ENCODE measurements at regions not wholly inside any gene's neighbourhood (a gene's known extent, or its start where the extent isn't known, plus 50 kb on each side); places are given as distances from the start of the nearest gene placed in this dataset.
"Not testable (repeated sequence)": the region's sequence is repeated elsewhere in the genome, so short reads cannot be mapped to it uniquely, and the experiment has no call there.

DNA sequence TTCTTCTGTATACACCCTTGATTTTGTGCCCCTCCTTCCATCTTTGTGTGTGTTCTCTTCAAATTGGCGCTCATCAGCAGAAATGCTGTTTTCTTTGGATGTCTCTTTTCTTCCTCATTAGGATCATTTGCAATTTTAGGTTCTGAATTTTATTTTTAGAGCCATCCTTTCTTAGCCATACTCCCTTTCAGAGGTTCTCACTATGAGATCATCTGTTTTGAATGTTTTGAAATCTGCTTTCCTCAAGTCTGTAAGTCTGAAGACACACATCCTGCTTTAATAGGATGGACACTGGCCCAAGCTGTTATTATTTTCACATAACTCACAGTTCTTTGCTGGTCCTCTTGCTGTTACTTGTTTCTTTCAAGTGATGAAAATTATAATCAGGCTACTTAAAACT is 124.8 kb downstream of the BDH1 start:
- DNase-seq (ENCODE audit: low read depth), result peak; percentile 48

GRCh38 chr3:197430502-197430901 is 125.3 kb downstream of the BDH1 start:
- DNase-seq (ENCODE audit: low read depth), result no peak

- no peak for DNase-seq (ENCODE audit: low read depth)
Observed at GRCh38 chr3:197428952-197429351, 126.8 kb downstream of the BDH1 start.

- DNase-seq (ENCODE audit: low read depth), result peak; percentile 28
Observed at GRCh38 chr3:197428117-197428801, 127.5 kb downstream of the BDH1 start.

DNA sequence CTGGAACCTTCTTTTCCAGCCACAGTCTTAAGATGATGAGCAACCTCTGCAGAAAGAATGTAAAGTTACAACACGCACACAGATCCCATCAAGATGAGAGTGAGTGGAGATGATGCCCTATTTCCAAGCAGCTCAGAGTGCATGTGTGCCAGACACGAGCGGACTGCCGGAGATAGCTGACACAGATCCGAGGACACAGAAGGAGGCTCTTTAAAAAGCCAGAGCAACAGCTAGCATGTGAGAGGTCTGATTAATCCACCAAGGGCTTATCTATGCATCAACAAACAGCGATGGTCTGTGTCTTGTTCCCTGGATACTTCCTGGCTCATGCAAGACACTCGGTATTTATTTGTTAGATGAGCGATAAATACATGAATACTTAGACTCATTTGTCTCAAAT is 128.6 kb upstream of the DLG1 start:
- DNase-seq (ENCODE audit: low read depth), result no peak

- DNase-seq (ENCODE audit: low read depth), result no peak
Observed at GRCh38 chr3:197426121-197426566, 127.7 kb upstream of the DLG1 start.

GRCh38 chr3:197425485-197426120 is 127.2 kb upstream of the DLG1 start:
- DNase-seq (ENCODE audit: low read depth), result no peak

- DNase-seq (ENCODE audit: low read depth), result no peak
Observed at GRCh38 chr3:197424674-197425484, 126.5 kb upstream of the DLG1 start.

DNA sequence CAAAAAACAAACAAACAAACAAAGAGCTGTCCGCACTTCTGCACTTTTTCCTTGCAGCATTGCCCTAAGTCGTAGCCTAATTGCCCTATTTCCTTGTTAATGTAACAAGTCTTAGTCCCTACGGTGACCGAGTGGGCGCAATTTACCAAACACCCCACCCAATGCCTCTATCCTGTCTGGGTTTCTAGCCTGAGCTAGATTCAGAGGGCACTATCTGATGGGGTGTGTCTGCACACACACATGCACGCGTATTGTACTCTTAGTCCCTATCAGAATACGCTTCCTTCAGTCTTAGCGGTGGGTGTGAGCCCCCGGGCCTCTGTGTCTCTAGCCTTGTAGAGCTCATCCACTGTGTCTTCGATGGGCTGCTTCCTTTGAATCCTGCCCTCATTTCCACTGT is 125.9 kb upstream of the DLG1 start:
- DNase-seq (ENCODE audit: low read depth), result no peak

DNA sequence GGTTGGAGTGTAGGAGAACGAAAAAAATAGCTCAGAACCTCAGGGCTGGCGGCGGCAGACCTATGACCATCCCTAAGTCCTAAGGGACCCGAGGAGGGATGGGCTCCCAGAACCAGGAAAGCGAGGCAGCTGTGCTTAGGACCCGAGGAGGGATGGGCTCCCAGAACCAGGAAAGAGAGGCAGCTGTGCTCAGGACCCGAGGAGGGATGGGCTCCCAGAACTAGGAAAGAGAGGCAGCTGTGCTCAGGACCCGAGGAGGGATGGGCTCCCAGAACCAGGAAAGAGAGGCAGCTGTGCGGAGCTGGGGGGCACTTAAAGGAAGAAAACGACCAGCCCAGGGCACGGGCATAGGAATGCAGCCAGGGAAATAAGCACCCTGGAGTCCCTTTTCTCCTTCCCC is 125.0 kb upstream of the DLG1 start:
- no peak for DNase-seq (ENCODE audit: low read depth)

DNA sequence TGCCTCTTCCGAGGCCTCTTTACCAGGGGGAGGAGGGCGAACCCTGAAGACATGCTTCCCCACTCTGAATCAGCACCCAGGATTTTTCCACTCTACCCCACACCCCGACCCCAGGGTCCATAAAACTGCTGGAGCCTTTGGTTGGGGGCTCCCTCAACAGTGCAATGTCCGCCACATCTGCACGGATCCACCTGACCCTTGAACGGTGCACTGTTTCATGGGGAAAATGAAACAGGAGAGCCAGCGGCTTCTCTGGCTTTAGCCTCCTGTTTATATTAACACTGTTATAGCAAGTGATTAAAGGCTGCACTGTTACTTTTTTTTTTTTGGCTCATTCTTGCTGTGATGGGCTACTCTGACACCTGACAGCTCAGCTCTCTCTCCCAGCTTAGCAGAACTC is 124.1 kb upstream of the DLG1 start:
- no peak for DNase-seq (ENCODE audit: low read depth)

GRCh38 chr3:197421021-197421420 is 122.6 kb upstream of the DLG1 start:
- DNase-seq (ENCODE audit: low read depth), result no peak

DNA sequence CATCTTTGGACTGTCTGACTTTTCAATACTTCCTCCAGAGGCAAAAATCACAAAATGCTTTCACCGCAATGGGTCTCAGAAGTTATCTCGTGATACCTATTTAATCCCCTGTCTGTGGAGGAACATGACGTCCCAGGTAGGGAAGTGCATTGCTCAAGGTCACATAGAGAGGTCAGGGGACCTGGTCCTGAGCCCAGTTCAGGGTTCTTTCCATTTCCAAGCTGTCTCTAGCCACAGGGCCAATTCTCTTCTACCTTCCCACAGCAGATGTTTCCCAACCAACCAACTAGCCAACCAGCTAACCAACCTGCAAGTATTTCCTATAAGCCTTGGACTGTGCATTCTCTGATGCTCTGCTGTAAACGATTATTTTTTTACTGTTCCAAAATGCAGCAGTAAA is 122.2 kb upstream of the DLG1 start:
- DNase-seq (ENCODE audit: low read depth), result no peak

DNA sequence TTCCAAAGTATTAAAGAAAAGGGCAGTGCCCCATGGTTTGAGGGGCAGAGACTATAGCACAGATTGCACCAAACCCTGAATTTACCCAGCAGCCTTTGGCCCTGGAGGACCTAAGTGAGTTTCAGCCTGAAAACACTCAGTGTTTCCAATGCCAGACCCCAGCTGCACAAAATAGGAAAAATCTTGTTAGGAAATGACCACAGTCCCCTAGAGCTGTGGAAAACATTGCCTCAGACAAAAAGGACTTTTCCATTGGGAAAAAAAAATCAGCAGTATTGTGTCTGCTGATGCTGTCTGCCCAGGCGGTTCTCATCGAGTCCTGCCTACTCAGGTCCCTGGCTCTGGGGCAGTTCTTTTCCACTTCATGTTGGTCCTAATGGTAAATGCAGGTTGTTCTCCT is 121.7 kb upstream of the DLG1 start:
- no peak for DNase-seq (ENCODE audit: low read depth)

GRCh38 chr3:197419696-197420095 is 121.3 kb upstream of the DLG1 start:
- DNase-seq (ENCODE audit: low read depth), result no peak

- no peak for DNase-seq (ENCODE audit: low read depth)
Observed at GRCh38 chr3:197417911-197418618, 119.7 kb upstream of the DLG1 start.

DNA sequence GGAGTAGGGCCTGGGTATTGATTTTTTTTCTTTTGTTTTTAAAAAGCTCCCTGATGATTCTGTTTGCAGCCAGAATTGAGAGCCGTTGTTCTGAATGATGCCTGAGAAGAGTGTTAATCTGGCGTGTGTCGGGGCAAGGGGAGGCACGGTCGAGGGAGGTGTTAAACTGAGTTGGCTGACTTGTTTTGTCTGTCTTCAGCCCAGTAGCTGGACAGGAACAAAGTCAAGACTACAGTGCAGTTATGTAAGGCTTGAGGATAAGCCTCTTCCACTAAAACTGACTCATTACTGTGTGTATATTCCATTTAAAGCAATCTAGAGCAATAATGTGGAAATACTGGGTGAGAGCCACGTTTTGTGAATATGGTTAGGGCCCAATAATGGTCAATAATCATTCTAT is 119.0 kb upstream of the DLG1 start:
- DNase-seq (ENCODE audit: low read depth), result no peak

GRCh38 chr3:197411899-197412298 is 113.5 kb upstream of the DLG1 start:
- DNase-seq (ENCODE audit: low read depth), result not testable (repeated sequence)

DNA sequence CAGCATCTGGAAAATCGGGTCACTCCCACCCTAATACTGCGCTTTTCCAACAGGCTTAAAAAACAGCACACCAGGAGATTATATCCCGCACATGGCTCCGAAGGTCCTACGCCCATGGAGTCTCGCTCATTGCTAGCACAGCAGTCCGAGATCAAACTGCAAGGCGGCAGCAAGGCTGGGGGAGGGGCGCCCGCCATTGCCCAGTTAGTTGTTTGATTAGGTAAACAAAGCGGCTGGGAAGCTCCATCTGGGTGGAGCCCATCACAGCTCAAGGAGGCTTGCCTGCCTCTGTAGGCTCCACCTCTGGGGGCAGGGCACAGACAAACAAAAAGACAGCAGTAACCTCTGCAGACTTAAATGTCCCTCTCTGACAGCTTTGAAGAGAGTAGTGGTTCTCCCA is 111.8 kb upstream of the DLG1 start:
- DNase-seq (ENCODE audit: low read depth), result not testable (repeated sequence)

DNA sequence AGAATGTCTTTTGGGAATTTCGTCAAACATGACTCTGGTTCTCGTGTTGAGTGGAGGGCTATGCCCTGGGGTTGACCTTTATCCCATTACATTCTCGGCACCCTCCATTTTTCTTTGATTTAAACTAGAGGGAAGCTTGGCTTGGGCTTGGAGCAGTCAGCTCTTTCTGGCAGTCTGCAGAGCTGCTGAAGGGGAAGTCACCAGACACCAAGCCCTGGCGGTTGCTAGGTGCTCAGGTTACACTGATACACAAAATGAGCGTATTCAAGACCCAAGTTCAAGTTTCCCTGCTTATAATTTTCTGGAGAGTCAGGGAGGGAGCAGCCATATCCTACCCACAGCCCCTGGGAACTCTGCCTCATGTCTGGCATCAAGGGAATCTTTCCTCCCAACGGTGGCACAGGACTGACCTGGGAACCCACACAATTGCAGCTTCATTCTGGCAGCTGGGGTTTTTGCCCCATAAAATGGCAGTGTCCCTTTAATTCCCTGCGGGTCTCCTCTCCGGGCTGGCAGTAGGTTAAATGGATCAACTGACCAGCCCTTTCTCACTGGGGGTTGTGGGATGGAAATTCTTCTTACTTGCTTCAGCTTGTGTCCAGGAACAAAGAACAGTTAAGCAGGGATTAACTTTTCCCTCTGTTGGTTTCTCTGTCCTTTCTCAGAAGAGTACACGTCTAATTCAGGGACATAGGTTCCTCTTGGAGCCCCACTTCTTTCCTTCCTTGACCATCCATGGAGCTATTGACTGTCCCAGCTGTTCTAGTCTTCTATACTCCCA is 110.0 kb upstream of the DLG1 start:
- no peak for DNase-seq (ENCODE audit: low read depth)

DNA sequence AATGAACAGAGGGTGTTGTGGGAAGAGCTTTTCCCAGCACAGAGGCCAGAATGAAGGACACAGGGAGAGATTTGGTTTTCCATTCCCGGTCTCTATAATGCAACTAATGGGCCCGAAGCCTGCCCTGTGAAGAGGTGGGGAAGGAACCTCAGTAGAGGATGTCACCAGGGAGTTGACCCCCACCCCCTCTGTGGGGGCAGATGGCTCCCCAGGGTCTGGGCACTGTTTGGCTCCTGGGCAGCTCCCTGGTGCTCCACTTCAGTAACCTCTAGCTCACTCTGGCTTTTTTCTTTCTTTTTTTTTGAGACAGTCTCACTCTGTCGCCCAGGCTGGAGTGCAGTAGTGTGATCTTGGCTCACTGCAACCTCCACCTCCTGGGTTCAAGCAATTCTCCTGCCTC is 109.1 kb upstream of the DLG1 start:
- DNase-seq (ENCODE audit: low read depth), result no peak

DNA sequence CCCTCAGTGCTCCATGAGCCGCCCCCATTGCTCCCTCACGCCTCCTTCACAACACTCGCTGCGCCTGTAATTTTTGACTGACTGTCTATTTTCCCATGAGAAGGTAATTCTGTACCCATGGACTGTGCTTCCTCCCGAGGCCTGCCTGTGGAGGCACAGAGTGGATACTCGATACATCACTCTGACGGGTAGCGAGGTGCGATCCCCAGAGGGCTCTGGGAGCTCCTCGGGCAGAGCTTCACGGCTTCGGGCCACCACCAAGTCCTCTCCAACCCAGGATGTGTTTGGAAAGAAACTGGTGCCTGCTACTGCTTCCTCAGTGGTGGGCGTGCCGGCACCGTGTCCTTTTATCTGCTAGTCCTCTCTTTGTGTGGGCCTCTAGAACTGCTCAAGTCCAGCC is 108.6 kb upstream of the DLG1 start:
- DNase-seq (ENCODE audit: low read depth), result no peak
